Esophagus muscularis mucosa (tissue), 4 donors: ENCODE measurements at regions not wholly inside any gene's neighbourhood (a gene's known extent, or its start where the extent isn't known, plus 50 kb on each side); places are given as distances from the start of the nearest gene placed in this dataset.

Experiments
- DNase-seq: peaks from one replicate; pipeline ENCODE4 v3.0.0-alpha.2; 2017; ENCODE audit errors: extremely low spot score
- H3K27ac ChIP-seq, 4 donors: fragments of 200-600 bp; sonication (generic); replicated peaks in 1 of 4; 1 replicate in 3 of 4; 2 replicates in 1 of 4; pipeline ENCODE4 v1.5.1; 2016 to 2019; ENCODE audit warnings: mild to moderate bottlenecking in 1 of 4
- H3K27me3 ChIP-seq, 4 donors: fragments of 200-600 bp; sonication (generic); one replicate each; pipeline versions ENCODE4 v1.5.1 to v1.6.0; 2016 to 2019
- H3K36me3 ChIP-seq, 4 donors: fragments of 200-600 bp; sonication (generic); one replicate each; pipeline ENCODE4 v1.5.1; 2016 to 2019
- H3K4me1 ChIP-seq, 4 donors: fragments of 200-600 bp; sonication (generic); one replicate each; pipeline ENCODE4 v1.5.1; 2016 to 2019
- H3K4me3 ChIP-seq, 4 donors: fragments of 200-600 bp; sonication (generic); 1 replicate in 2 of 4; 2 replicates in 2 of 4; pipeline ENCODE4 v1.5.1; 2016 to 2019; ENCODE audit warnings: mild to moderate bottlenecking in 4 of 4, moderate library complexity in 1 of 4
- H3K9me3 ChIP-seq, 4 donors: fragments of 200-600 bp; sonication (generic); 1 replicate in 3 of 4; 2 replicates in 1 of 4; pipeline ENCODE4 v1.5.1; 2016 to 2019
- CTCF ChIP-seq, 3 experiments: fragments of 200-600 bp in 2 of 3; fragments of 450-650 bp in 1 of 3; sonication (generic) in 2 of 3; IDR thresholded peaks; one replicate each; pipeline ENCODE4 v1.5.1; 2017 to 2019; ENCODE audit warnings: antibody characterized with exemption in 3 of 3, mild to moderate bottlenecking in 2 of 3, moderate library complexity in 1 of 3
- EP300 ChIP-seq: sonication (generic); formaldehyde crosslinking; IDR thresholded peaks from one replicate; pipeline ENCODE4 v1.6.1; 2017; ENCODE audit warnings: antibody characterized with exemption
- POLR2A ChIP-seq: fragments of 450-650 bp; IDR thresholded peaks from one replicate; pipeline ENCODE4 v1.6.1; 2017; ENCODE audit warnings: antibody characterized with exemption, moderate library complexity, mild to moderate bottlenecking, low read depth
- POLR2AphosphoS5 ChIP-seq, 2 donors: sonication (generic); formaldehyde crosslinking; IDR thresholded peaks; one replicate each; pipeline ENCODE4 v1.6.1; 2017; ENCODE audit warnings: antibody characterized with exemption in 2 of 2
- WGBS: methylation state at CpG from one replicate; pipeline ENCODE4 v1.1.5; 2018; 5-methylcytosine and 5-hydroxymethylcytosine counted together
- intact Hi-C: fragments of 100-400 bp; cut with DNase I; formaldehyde crosslinking; loops from one replicate; pipeline ENCODE4 v1.15.1; 2023

DNA sequence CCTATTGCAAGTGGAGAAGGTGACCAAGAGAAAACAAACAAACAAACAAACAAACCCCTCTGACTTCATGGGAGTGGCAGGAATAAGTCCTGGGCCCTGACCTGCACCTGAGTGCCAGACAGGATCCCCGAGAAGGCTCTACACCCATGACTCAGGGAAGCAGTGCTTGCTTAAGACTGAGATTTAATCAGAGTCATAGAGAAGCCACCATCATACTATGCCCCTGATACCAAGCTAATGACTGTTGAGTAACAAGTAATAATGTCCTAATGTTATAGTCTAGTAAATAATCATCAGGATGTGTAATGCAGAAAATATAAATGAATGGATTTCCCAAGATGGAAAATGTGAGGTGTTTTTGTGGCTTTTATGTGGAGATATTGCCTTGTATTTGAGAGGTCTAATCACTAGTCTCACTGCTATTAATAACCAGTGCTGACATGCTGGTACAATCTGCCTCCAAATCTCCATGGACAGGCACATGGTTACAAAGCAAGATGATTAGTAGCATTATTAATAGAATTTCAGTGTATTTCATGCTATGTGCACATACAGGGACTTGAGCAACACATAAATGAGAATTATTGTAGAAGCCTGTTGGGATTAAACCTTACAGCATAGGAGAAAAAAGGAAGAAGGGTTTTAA lies 1290.9 kb downstream of the MRPL39 start:
- Histone ChIP-seq H3K4me1 (no peaks in the 10 kb centered on the region), H3K27me3 (no peaks in the 10 kb centered on the region), H3K27ac (no peak overlapping the region), H3K36me3 (no peaks in the 10 kb centered on the region), H3K9me3 (no peaks in the 10 kb centered on the region), H3K4me3 (no peak overlapping the region)
- DNase-seq, result no peak
- TF ChIP-seq POLR2AphosphoS5 (IDR thresholded peaks at IDR 0.05) (no peak), CTCF (IDR thresholded peaks at IDR 0.05) (no peak), EP300 (no peak), POLR2A (no peak)
- intact Hi-C loops, result no loop called here
- 91% methylated on average over 1 of the region's 1 CpG for whole genome bisulfite sequencing

DNA sequence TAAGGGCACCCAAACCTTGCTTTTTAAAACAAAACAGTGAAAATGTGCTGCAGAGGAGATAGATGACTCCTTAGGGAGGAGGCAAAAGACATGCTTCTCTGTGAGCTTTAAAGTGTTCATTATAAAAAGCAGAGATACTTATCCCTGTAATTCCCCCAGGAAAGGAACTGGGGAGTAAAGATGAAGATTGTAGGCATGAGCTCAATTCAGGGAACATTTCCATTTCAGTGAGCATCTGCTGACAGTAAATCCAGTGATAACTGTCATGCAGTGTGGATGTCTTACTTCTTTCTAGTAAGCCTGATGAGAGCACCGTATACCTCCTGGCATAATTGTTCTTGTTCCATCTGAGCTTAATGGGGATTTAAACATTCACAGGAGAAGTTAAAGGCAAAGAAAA lies 1296.5 kb downstream of the MRPL39 start:
- DNase-seq, result no peak
- H3K4me3 ChIP-seq, result no peak overlapping the region
- no peak overlapping the region for H3K27ac ChIP-seq
- H3K27me3 ChIP-seq, result no peaks in the 10 kb centered on the region
- H3K9me3 ChIP-seq, result no peaks in the 10 kb centered on the region
- intact Hi-C loops, result no loop called here
- TF ChIP-seq POLR2A, result no peak
- TF ChIP-seq EP300, result no peak
- TF ChIP-seq CTCF (IDR thresholded peaks at IDR 0.05), result no peak
- no peak for TF ChIP-seq POLR2AphosphoS5 (IDR thresholded peaks at IDR 0.05)
- WGBS, result 84% methylated on average over 1 of the region's 1 CpG
- H3K36me3 ChIP-seq, result no peaks in the 10 kb centered on the region
- no peaks in the 10 kb centered on the region for H3K4me1 ChIP-seq

DNA sequence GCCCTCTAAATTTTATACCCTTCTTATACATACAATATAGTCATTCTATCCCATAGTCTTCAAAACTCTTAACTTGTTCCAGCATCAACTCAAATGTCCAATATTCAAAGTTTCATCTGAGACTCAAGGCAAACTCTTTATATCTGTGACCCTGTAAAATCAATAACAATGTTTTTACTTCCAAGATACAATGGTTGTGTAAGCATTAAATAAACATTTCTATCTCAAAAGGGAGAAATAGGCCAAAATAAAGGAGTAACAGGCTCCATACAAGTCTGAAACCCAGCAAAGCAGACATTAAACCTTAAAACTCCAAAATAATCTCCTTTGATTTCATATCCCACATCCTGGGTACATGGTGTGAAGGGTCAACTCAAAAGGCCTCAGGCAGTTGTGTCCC lies 1299.1 kb downstream of the MRPL39 start:
- Histone ChIP-seq H3K27ac (no peak overlapping the region), H3K4me1 (no peaks in the 10 kb centered on the region), H3K27me3 (no peaks in the 10 kb centered on the region), H3K36me3 (no peaks in the 10 kb centered on the region), H3K9me3 (no peaks in the 10 kb centered on the region), H3K4me3 (no peak overlapping the region)
- TF ChIP-seq POLR2AphosphoS5 (IDR thresholded peaks at IDR 0.05) (no peak), EP300 (no peak), CTCF (IDR thresholded peaks at IDR 0.05) (no peak), POLR2A (no peak)
- intact Hi-C loops, result no loop called here
- DNase-seq, result no peak

GRCh38 chr21:24302400-24302799 lies 1304.9 kb downstream of the MRPL39 start:
- no peak overlapping the region for H3K27ac ChIP-seq
- H3K4me3 ChIP-seq, result no peak overlapping the region
- no peaks in the 10 kb centered on the region for H3K27me3 ChIP-seq
- H3K4me1 ChIP-seq, result no peaks in the 10 kb centered on the region
- TF ChIP-seq POLR2A (no peak), POLR2AphosphoS5 (IDR thresholded peaks at IDR 0.05) (no peak), EP300 (no peak), CTCF (IDR thresholded peaks at IDR 0.05) (no peak)
- no peak for DNase-seq
- H3K9me3 ChIP-seq, result no peaks in the 10 kb centered on the region
- H3K36me3 ChIP-seq, result no peaks in the 10 kb centered on the region
- intact Hi-C loops, result no loop called here

DNA sequence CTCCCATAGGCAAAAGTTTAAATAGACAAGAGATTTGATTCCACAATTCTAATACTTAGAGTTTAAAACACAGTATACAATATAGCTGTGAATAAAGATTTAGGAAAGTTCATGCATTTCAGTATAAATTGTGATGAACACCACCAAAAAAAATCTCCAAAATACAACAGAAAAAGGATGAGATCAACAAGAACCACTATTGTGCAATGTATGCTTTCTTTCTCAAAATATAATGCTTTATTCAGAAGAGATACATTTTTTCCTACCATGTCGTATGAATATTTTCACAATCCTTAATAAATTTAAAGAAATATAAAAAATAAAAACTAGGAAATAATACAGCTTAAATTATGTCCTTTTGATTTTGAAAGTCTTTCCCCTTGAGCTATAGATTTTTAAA lies 1309.2 kb downstream of the MRPL39 start:
- Histone ChIP-seq H3K4me1 (no peaks in the 10 kb centered on the region), H3K9me3 (no peaks in the 10 kb centered on the region), H3K27ac (no peak overlapping the region), H3K4me3 (no peak overlapping the region), H3K36me3 (no peaks in the 10 kb centered on the region), H3K27me3 (no peaks in the 10 kb centered on the region)
- no peak for TF ChIP-seq CTCF (IDR thresholded peaks at IDR 0.05)
- no peak for TF ChIP-seq POLR2A
- 69% methylated on average over 1 of the region's 1 CpG for WGBS
- intact Hi-C loops, result no loop called here
- DNase-seq, result no peak
